H9 (cell line): ENCODE measurements at regions not wholly inside any gene's neighbourhood (a gene's known extent, or its start where the extent isn't known, plus 50 kb on each side); places are given as distances from the start of the nearest gene placed in this dataset.

Source experiments
- DNase-seq: peaks from one replicate; pipeline ENCODE4 v3.0.0-alpha.2; 2017
- H2AFZ ChIP-seq: one replicate; pipeline ENCODE4 v1.6.1; 2013; ENCODE audit warnings: mild to moderate bottlenecking, low read length, control low read depth, moderate library complexity
- H2AK5ac ChIP-seq: 2 replicates; pipeline ENCODE4 v1.6.1; 2013; ENCODE audit warnings: low read length, control low read depth, mixed read lengths; ENCODE audit not compliant: insufficient read length
- H2BK120ac ChIP-seq: one replicate; pipeline ENCODE4 v1.6.1; 2013; ENCODE audit warnings: low read depth, mild to moderate bottlenecking, low read length, control low read depth, inconsistent platforms; ENCODE audit not compliant: poor library complexity, severe bottlenecking
- H2BK12ac ChIP-seq: 2 replicates; pipeline ENCODE4 v1.6.1; 2013; ENCODE audit warnings: low read length, control low read depth, mixed read lengths, low read depth; ENCODE audit not compliant: insufficient read length
- H2BK15ac ChIP-seq: 2 replicates; pipeline ENCODE4 v1.6.1; 2013; ENCODE audit warnings: low read depth, low read length, control low read depth
- H2BK20ac ChIP-seq: one replicate; pipeline ENCODE4 v1.6.1; 2013; ENCODE audit warnings: low read depth, mild to moderate bottlenecking, low read length, control low read depth, inconsistent platforms; ENCODE audit not compliant: poor library complexity, severe bottlenecking
- H2BK5ac ChIP-seq: 2 replicates; pipeline ENCODE4 v1.6.1; 2013; ENCODE audit warnings: low read length, control low read depth, mixed read lengths; ENCODE audit not compliant: insufficient read length
- H3K14ac ChIP-seq: 2 replicates; pipeline ENCODE4 v1.6.1; 2013; ENCODE audit warnings: low read length, control low read depth; ENCODE audit not compliant: insufficient read depth
- H3K18ac ChIP-seq: 2 replicates; pipeline ENCODE4 v1.6.1; 2013; ENCODE audit warnings: low read depth, mild to moderate bottlenecking, mixed read lengths, low read length, control low read depth; ENCODE audit not compliant: insufficient read length
- H3K23ac ChIP-seq: 2 replicates; pipeline ENCODE4 v1.6.1; 2013; ENCODE audit warnings: low read length, control low read depth, mixed read lengths, low read depth; ENCODE audit not compliant: insufficient read length
- H3K23me2 ChIP-seq: 2 replicates; pipeline ENCODE4 v1.6.1; 2013; ENCODE audit warnings: low read depth, mild to moderate bottlenecking, mixed read lengths, low read length, control low read depth; ENCODE audit not compliant: insufficient read length, poor library complexity, severe bottlenecking
- H3K27ac ChIP-seq: 2 replicates; pipeline ENCODE4 v1.5.1; 2013; ENCODE audit warnings: low read length, control low read depth, mixed read lengths, low read depth; ENCODE audit not compliant: insufficient read length
- H3K27me3 ChIP-seq: 2 replicates; pipeline ENCODE4 v1.6.1; 2013; ENCODE audit warnings: low read length, control low read depth, inconsistent platforms; ENCODE audit not compliant: insufficient read depth
- H3K4ac ChIP-seq: 2 replicates; pipeline ENCODE4 v1.6.1; 2013; ENCODE audit warnings: low read depth, mild to moderate bottlenecking, control low read depth, inconsistent platforms, low read length, moderate library complexity
- H3K4me1 ChIP-seq: 2 replicates; pipeline ENCODE4 v1.6.1; 2013; ENCODE audit warnings: low read length, control low read depth, inconsistent platforms; ENCODE audit not compliant: insufficient read depth
- H3K4me2 ChIP-seq: 2 replicates; pipeline ENCODE4 v1.6.1; 2013; ENCODE audit warnings: low read length, control low read depth, mixed read lengths; ENCODE audit not compliant: insufficient read length, insufficient read depth
- H3K56ac ChIP-seq: 2 replicates; pipeline ENCODE4 v1.6.1; 2013; ENCODE audit warnings: low read depth, mild to moderate bottlenecking, mixed read lengths, low read length, control low read depth; ENCODE audit not compliant: insufficient read length
- H3K79me1 ChIP-seq: 2 replicates; pipeline ENCODE4 v1.6.1; 2013; ENCODE audit warnings: low read depth, mild to moderate bottlenecking, moderate library complexity, low read length, control low read depth, inconsistent platforms; ENCODE audit not compliant: insufficient read depth, poor library complexity, severe bottlenecking
- H3K79me2 ChIP-seq: 2 replicates; pipeline ENCODE4 v1.6.1; 2013; ENCODE audit warnings: low read length, control low read depth, inconsistent platforms; ENCODE audit not compliant: insufficient read depth
- H3K9ac ChIP-seq: 2 replicates; pipeline ENCODE4 v1.6.1; 2013; ENCODE audit warnings: low read length, control low read depth, mixed read lengths; ENCODE audit not compliant: insufficient read length; ENCODE audit errors: extremely low read depth
- H3K9me3 ChIP-seq: one replicate; pipeline ENCODE4 v1.6.1; 2013; ENCODE audit warnings: low read depth, low read length, inconsistent platforms; ENCODE audit not compliant: control insufficient read depth
- H3T11ph ChIP-seq: one replicate; pipeline ENCODE4 v1.6.1; 2013; ENCODE audit warnings: mild to moderate bottlenecking, low read length, control low read depth, inconsistent platforms
- H4K20me1 ChIP-seq: one replicate; pipeline ENCODE4 v1.6.1; 2013; ENCODE audit not compliant: control insufficient read depth, insufficient read length, insufficient read depth
- H4K5ac ChIP-seq: 2 replicates; pipeline ENCODE4 v1.6.1; 2013; ENCODE audit warnings: low read depth, mild to moderate bottlenecking, mixed read lengths, low read length, control low read depth; ENCODE audit not compliant: insufficient read length
- H4K8ac ChIP-seq: replicated peaks from 2 replicates; pipeline ENCODE4 v1.6.1; 2013; ENCODE audit warnings: low read length, control low read depth, mixed read lengths, low read depth; ENCODE audit not compliant: insufficient read length
- H4K91ac ChIP-seq: 2 replicates; pipeline ENCODE4 v1.6.1; 2013; ENCODE audit warnings: low read depth, mild to moderate bottlenecking, moderate library complexity, mixed read lengths, low read length, control low read depth; ENCODE audit not compliant: insufficient read length
- H3K27ac Mint-ChIP-seq, 3 experiments: 2 replicates in 2 of 3; 3 replicates in 1 of 3; pipeline ENCODE4 v1.8.0; 2020 to 2021; ENCODE audit warnings: mixed read lengths in 3 of 3, mild to moderate bottlenecking in 1 of 3, moderate library complexity in 1 of 3
- H3K27me3 Mint-ChIP-seq: 2 replicates; pipeline ENCODE4 v1.8.0; 2021; ENCODE audit warnings: low read depth, mild to moderate bottlenecking, moderate library complexity, mixed read lengths
- H3K36me3 Mint-ChIP-seq, 3 experiments: 2 replicates in 2 of 3; 3 replicates in 1 of 3; pipeline ENCODE4 v1.8.0; 2020 to 2021; ENCODE audit warnings: low read depth in 3 of 3, mixed read lengths in 3 of 3; ENCODE audit not compliant: insufficient read depth in 1 of 3
- H3K4me1 Mint-ChIP-seq, 2 experiments: 2 replicates each; pipeline ENCODE4 v1.8.0; 2020; ENCODE audit warnings: mixed read lengths in 2 of 2
- H3K4me3 Mint-ChIP-seq, 2 experiments: 2 replicates in 1 of 2; 3 replicates in 1 of 2; pipeline ENCODE4 v1.8.0; 2020 to 2021; ENCODE audit warnings: mild to moderate bottlenecking in 2 of 2, mixed read lengths in 2 of 2, moderate library complexity in 1 of 2
- H3K9me3 Mint-ChIP-seq, 2 experiments: 2 replicates in 1 of 2; 3 replicates in 1 of 2; pipeline ENCODE4 v1.8.0; 2020; ENCODE audit warnings: mild to moderate bottlenecking in 2 of 2, mixed read lengths in 2 of 2, moderate library complexity in 1 of 2
- CTCF ChIP-seq: fragments of 200-600 bp; sonication (generic); conservative IDR thresholded peaks from 3 replicates; pipeline ENCODE4 v1.8.0; 2021; ENCODE audit warnings: antibody characterized with exemption, mild to moderate bottlenecking

DNA sequence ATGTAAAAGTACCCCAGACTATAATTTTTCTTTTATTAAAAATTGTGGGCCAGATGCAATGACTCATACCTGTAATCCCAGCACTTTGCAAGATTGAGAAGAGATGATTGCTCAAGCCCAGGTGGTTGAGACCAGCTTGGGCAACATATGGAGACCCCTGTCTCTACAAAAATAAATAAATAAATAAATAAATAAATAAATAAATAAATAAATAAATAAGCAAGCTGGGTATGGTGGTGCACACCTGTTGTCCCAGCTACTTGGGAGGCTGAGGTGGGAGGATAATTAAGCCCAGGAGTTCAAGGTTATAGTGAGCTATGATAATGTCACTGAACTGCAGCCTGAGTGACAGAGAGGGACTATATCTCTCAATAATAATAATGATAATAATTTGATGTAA is 66.1 kb upstream of the CCDC179 start:
- no peak overlapping the region for H2BK5ac ChIP-seq
- H3K56ac ChIP-seq: no peak overlapping the region
- H3K27ac ChIP-seq: no peak overlapping the region
- no peak overlapping the region for H2BK20ac ChIP-seq
- H3K23ac ChIP-seq: no peak overlapping the region
- H2BK12ac ChIP-seq: no peak overlapping the region
- H2AFZ ChIP-seq: no peak overlapping the region
- H3K23me2 ChIP-seq: no peaks in the 10 kb centered on the region
- Mint-ChIP-seq H3K36me3 (no peaks in the 10 kb centered on the region), H3K27me3 (no peaks in the 10 kb centered on the region), H3K4me3 (no peak overlapping the region), H3K27ac (no peak overlapping the region), H3K4me1 (peaks cover 19% of the 10 kb centered on the region in 2 experiments), H3K9me3 (no peaks in the 10 kb centered on the region)
- H3K14ac ChIP-seq: no peak overlapping the region
- no peaks in the 10 kb centered on the region for H4K20me1 ChIP-seq
- no peaks in the 10 kb centered on the region for H3K9me3 ChIP-seq
- no peak overlapping the region for H2BK15ac ChIP-seq
- no peaks in the 10 kb centered on the region for H3K79me1 ChIP-seq
- no peak overlapping the region for H4K5ac ChIP-seq
- H2AK5ac ChIP-seq: no peak overlapping the region
- H4K91ac ChIP-seq: no peak overlapping the region
- no peak overlapping the region for H4K8ac ChIP-seq
- H3K4me2 ChIP-seq: no peak overlapping the region
- H3K4ac ChIP-seq: no peak overlapping the region
- H2BK120ac ChIP-seq: no peak overlapping the region
- H3K18ac ChIP-seq: no peak overlapping the region
- TF ChIP-seq CTCF: no peak
- no peak overlapping the region for H3T11ph ChIP-seq
- no peaks in the 10 kb centered on the region for H3K27me3 ChIP-seq
- no peak for DNase-seq
- no peaks in the 10 kb centered on the region; the same call in 1 of the 2 replicates for H3K4me1 ChIP-seq
- H3K79me2 ChIP-seq: no peaks in the 10 kb centered on the region
- no peak overlapping the region for H3K9ac ChIP-seq
